Loucy (cell line): ENCODE measurements at regions not wholly inside any gene's neighbourhood (a gene's known extent, or its start where the extent isn't known, plus 50 kb on each side); places are given as distances from the start of the nearest gene placed in this dataset.

Experiments used
- H2AFZ ChIP-seq: fragments of 200-600 bp; sonication (generic); 2 replicates; pipeline ENCODE4 v1.6.0; 2016; ENCODE audit warnings: antibody characterized with exemption, mild to moderate bottlenecking, low read length, moderate library complexity
- H3F3A ChIP-seq: fragments of 200-600 bp; 2 replicates; pipeline ENCODE4 v1.6.0; 2016; ENCODE audit warnings: antibody characterized with exemption, low read depth, mild to moderate bottlenecking
- H3K27me3 ChIP-seq: fragments of 200-600 bp; sonication (generic); 2 replicates; pipeline ENCODE4 v1.6.1; 2014; ENCODE audit warnings: low read length, mild to moderate bottlenecking; ENCODE audit not compliant: insufficient read depth, poor library complexity, severe bottlenecking
- H3K36me3 ChIP-seq: fragments of 200-600 bp; sonication (generic); 2 replicates; pipeline ENCODE4 v1.6.1; 2016; ENCODE audit warnings: low read length; ENCODE audit not compliant: insufficient read depth
- H3K4me1 ChIP-seq: fragments of 200-600 bp; sonication (generic); 2 replicates; pipeline ENCODE4 v1.5.1; 2014; ENCODE audit warnings: low read length, mild to moderate bottlenecking; ENCODE audit not compliant: insufficient read depth, poor library complexity, severe bottlenecking
- H3K4me2 ChIP-seq: fragments of 200-600 bp; sonication (generic); 2 replicates; pipeline ENCODE4 v1.6.0; 2014; ENCODE audit warnings: antibody characterized with exemption, low read length, low read depth, mild to moderate bottlenecking; ENCODE audit not compliant: poor library complexity, severe bottlenecking
- H3K4me3 ChIP-seq: fragments of 200-600 bp; sonication (generic); 2 replicates; pipeline ENCODE4 v1.5.1; 2014; ENCODE audit warnings: low read length, mild to moderate bottlenecking, mixed read lengths; ENCODE audit not compliant: poor library complexity, severe bottlenecking
- H3K79me2 ChIP-seq: fragments of 200-600 bp; sonication (generic); 2 replicates; pipeline ENCODE4 v1.6.1; 2014; ENCODE audit warnings: low read length; ENCODE audit not compliant: insufficient read depth
- H3K9ac ChIP-seq: fragments of 200-600 bp; sonication (generic); 2 replicates; pipeline ENCODE4 v1.6.0; 2014; ENCODE audit warnings: mild to moderate bottlenecking, low read depth, low read length, moderate library complexity; ENCODE audit not compliant: poor library complexity, severe bottlenecking
- H3K9me2 ChIP-seq: fragments of 200-600 bp; sonication (generic); replicated peaks from 2 replicates; pipeline ENCODE4 v1.6.1; 2016; ENCODE audit warnings: low read depth, low read length, mixed read lengths
- H3K9me3 ChIP-seq: fragments of 200-600 bp; sonication (generic); 2 replicates; pipeline ENCODE4 v1.6.1; 2014; ENCODE audit warnings: mild to moderate bottlenecking, antibody characterized with exemption, low read length, low read depth; ENCODE audit not compliant: insufficient read depth
- H4K20me1 ChIP-seq: fragments of 200-600 bp; sonication (generic); 2 replicates; pipeline ENCODE4 v1.6.0; 2014; ENCODE audit warnings: antibody characterized with exemption, low read length, mild to moderate bottlenecking; ENCODE audit not compliant: insufficient read depth, poor library complexity, severe bottlenecking
- EZH2phosphoT487 ChIP-seq: fragments of 200-600 bp; IDR thresholded peaks from 2 replicates; pipeline ENCODE4 v1.6.1; 2018; ENCODE audit warnings: antibody characterized with exemption, mild to moderate bottlenecking, moderate library complexity, borderline replicate concordance
- TF ChIP-seq, protein P1 (sequence below): fragments of 200-600 bp; sonication (generic); conservative IDR thresholded peaks from 2 replicates; pipeline ENCODE4 v1.5.1; 2014; ENCODE audit warnings: mild to moderate bottlenecking, antibody characterized with exemption, low read length

DNA sequence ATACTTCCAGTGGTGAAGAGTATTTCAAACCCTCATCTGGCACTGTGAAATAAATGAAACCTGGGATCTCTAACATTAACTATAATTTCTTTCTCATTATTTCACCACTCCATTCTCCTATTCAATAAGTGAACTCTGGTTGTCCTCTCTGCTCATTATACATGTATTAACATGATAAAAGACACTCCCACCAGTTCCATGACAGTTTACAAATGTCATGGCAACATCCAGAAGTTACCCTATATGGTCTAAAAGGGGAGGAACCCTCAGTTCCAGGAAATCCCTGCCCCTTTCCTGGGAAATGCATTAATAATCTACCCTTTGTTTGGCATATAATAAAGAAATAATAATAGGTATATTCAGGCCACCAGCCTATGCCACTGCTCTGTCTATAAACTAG, 62.7 kb upstream of the BRINP3 start:
- H3K9ac ChIP-seq, result no peak overlapping the region
- TF ChIP-seq, protein P1, sequence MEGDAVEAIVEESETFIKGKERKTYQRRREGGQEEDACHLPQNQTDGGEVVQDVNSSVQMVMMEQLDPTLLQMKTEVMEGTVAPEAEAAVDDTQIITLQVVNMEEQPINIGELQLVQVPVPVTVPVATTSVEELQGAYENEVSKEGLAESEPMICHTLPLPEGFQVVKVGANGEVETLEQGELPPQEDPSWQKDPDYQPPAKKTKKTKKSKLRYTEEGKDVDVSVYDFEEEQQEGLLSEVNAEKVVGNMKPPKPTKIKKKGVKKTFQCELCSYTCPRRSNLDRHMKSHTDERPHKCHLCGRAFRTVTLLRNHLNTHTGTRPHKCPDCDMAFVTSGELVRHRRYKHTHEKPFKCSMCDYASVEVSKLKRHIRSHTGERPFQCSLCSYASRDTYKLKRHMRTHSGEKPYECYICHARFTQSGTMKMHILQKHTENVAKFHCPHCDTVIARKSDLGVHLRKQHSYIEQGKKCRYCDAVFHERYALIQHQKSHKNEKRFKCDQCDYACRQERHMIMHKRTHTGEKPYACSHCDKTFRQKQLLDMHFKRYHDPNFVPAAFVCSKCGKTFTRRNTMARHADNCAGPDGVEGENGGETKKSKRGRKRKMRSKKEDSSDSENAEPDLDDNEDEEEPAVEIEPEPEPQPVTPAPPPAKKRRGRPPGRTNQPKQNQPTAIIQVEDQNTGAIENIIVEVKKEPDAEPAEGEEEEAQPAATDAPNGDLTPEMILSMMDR, result no peak
- TF ChIP-seq EZH2phosphoT487, result no peak
- H3K36me3 ChIP-seq, result no peaks in the 10 kb centered on the region
- H2AFZ ChIP-seq, result no peak overlapping the region
- no peaks in the 10 kb centered on the region for H3K27me3 ChIP-seq
- no peaks in the 10 kb centered on the region for H4K20me1 ChIP-seq
- no peak overlapping the region for H3K4me3 ChIP-seq
- H3K9me3 ChIP-seq, result no peaks in the 10 kb centered on the region
- no peaks in the 10 kb centered on the region for H3K79me2 ChIP-seq
- H3F3A ChIP-seq, result no peaks in the 10 kb centered on the region
- H3K4me1 ChIP-seq, result no peaks in the 10 kb centered on the region
- H3K9me2 ChIP-seq, result no peaks in the 10 kb centered on the region
- no peak overlapping the region for H3K4me2 ChIP-seq

DNA sequence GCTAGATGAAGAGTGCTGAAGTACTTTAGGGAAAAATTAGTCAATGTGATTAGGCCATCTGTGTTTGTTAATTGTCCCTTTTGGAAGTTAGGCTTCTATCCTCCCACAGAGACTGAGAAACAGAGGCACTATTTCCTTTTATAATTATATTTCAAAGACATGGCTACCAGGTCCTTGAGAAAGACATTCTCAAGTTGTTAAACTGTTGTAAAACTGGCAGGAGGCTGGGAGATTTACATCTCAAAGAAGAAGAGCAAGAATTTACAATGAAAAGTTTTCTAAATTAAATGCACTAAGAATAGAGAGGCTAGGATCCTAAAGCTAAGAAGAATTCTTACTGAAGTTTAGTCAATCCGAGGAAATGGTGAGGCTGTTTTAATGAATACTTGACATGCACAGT, 74.0 kb upstream of the BRINP3 start:
- no peaks in the 10 kb centered on the region for H3K36me3 ChIP-seq

DNA sequence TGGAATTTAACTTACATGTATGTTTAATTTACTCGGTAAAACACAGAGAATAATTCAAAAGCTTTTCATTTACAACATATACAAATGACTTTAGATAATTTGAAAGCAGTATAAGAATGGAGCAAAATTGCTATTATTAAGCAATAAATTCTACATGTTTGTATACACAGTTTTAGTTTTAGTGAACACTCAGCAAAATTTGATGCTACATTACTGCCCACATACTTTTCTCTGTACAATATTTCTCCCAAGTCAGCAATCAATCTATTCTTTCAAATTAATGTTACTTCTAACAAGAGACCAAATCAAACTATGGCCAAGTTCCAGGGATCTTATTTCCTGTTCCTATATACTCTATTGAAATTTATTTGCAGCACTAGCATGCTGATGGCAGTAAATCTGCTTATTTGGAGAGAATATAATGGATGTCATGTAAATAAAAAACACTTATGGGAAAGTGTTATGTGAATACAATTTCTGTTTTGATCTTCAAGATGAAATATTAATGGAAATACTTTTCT, 82.6 kb upstream of the BRINP3 start:
- Histone ChIP-seq H4K20me1 (no peaks in the 10 kb centered on the region), H2AFZ (no peak overlapping the region), H3K4me3 (no peak overlapping the region), H3K9ac (no peak overlapping the region), H3K27me3 (no peaks in the 10 kb centered on the region), H3K9me2 (no peaks in the 10 kb centered on the region), H3K36me3 (no peaks in the 10 kb centered on the region), H3K9me3 (no peaks in the 10 kb centered on the region), H3K4me2 (no peak overlapping the region), H3K79me2 (no peaks in the 10 kb centered on the region), H3K4me1 (no peaks in the 10 kb centered on the region), H3F3A (no peaks in the 10 kb centered on the region)
- no peak for TF ChIP-seq EZH2phosphoT487
- TF ChIP-seq, protein P1, result no peak

More for the DNA sequence above, 74.0 kb upstream of the BRINP3 start:
- Histone ChIP-seq H3K27me3 (no peaks in the 10 kb centered on the region), H4K20me1 (no peaks in the 10 kb centered on the region), H3K4me3 (no peak overlapping the region), H3K9ac (no peak overlapping the region), H3K4me2 (no peak overlapping the region), H3F3A (no peaks in the 10 kb centered on the region), H2AFZ (no peak overlapping the region), H3K79me2 (no peaks in the 10 kb centered on the region), H3K9me3 (no peaks in the 10 kb centered on the region), H3K9me2 (no peaks in the 10 kb centered on the region), H3K4me1 (no peaks in the 10 kb centered on the region)
- no peak for TF ChIP-seq EZH2phosphoT487
- TF ChIP-seq, protein P1, result no peak
